GM12878 (cell line): ENCODE measurements at regions not wholly inside any gene's neighbourhood (a gene's known extent, or its start where the extent isn't known, plus 50 kb on each side); places are given as distances from the start of the nearest gene placed in this dataset.

Experiments
- FOS ChIP-seq: IDR thresholded peaks from 3 replicates; pipeline ENCODE4 v1.6.1; 2011; ENCODE audit warnings: borderline replicate concordance; ENCODE audit not compliant: insufficient read length; ENCODE audit errors: extremely low read depth
- HDAC6 ChIP-seq: fragments of 200-600 bp; sonication (generic); IDR thresholded peaks from one replicate; pipeline ENCODE4 v1.8.0; 2017; ENCODE audit warnings: antibody characterized with exemption; ENCODE audit not compliant: unreplicated experiment
- MTA2 ChIP-seq: fragments of 450-650 bp; IDR thresholded peaks from 2 replicates; pipeline ENCODE4 v1.6.1; 2016; ENCODE audit warnings: low read depth, mild to moderate bottlenecking, moderate library complexity
- MYC ChIP-seq: IDR thresholded peaks from 2 replicates; pipeline ENCODE4 v1.6.1; 2011; ENCODE audit warnings: mild to moderate bottlenecking, low read length, moderate library complexity, inconsistent platforms; ENCODE audit not compliant: insufficient read depth, insufficient replicate concordance, insufficient read length, severe bottlenecking
- RFX5 ChIP-seq: IDR thresholded peaks from 2 replicates; pipeline ENCODE4 v1.6.1; 2011; ENCODE audit warnings: low read depth, low read length, improper control_type of control experiment
- TF ChIP-seq, protein P1 (sequence below), 3 experiments: IDR thresholded peaks in 2 of 3; conservative IDR thresholded peaks in 1 of 3; 2 replicates each; pipeline ENCODE4 v1.5.1; 2011; ENCODE audit warnings: low read depth in 3 of 3, low read length in 3 of 3, mild to moderate bottlenecking in 3 of 3, control low read depth in 2 of 3, moderate library complexity in 2 of 3, inconsistent platforms in 1 of 3, mixed read lengths in 1 of 3; ENCODE audit not compliant: control insufficient read depth in 2 of 3, insufficient read depth in 1 of 3; ENCODE audit errors: extremely low read depth in 1 of 3
- TF ChIP-seq, protein P2 (sequence below): fragments of 450-650 bp; IDR thresholded peaks from 2 replicates; pipeline ENCODE4 v1.6.1; 2017; ENCODE audit warnings: borderline replicate concordance
- TF ChIP-seq, protein P3 (sequence below): IDR thresholded peaks from 2 replicates; pipeline ENCODE4 v1.6.1; 2012; ENCODE audit warnings: improper control_type of control experiment, low read depth, low read length; ENCODE audit not compliant: insufficient replicate concordance
- TF ChIP-seq, protein P4 (sequence below): IDR thresholded peaks from 2 replicates; pipeline ENCODE4 v1.6.1; 2011; ENCODE audit warnings: mild to moderate bottlenecking, low read depth, low read length, moderate library complexity; ENCODE audit not compliant: insufficient replicate concordance
- TF ChIP-seq, protein P5 (sequence below): fragments of 150-350 bp; IDR thresholded peaks from 2 replicates; pipeline ENCODE4 v1.6.1; 2014; ENCODE audit warnings: mild to moderate bottlenecking, low read depth, low read length

DNA sequence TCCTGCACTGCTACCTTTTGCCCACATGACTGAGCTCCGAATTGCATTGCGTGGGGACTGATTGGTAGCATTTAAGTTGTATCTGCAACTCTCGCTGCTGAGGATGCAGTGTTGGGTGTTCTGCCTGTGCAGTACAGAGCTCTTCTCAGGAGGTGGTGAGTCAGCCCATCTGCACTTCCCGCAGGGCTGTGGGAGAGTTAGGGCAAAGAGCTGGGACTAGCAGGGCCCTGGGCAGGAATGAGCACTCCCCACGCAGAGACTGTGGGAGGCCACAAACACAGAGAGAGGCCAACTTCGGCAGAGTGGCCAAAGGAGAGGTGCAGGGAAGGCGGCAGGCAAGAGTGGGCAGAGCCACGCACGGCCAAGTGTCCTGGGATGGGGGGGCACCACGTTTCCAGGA lies 244.7 kb downstream of the SIPA1L2 start (continued):
- TF ChIP-seq, protein P1, sequence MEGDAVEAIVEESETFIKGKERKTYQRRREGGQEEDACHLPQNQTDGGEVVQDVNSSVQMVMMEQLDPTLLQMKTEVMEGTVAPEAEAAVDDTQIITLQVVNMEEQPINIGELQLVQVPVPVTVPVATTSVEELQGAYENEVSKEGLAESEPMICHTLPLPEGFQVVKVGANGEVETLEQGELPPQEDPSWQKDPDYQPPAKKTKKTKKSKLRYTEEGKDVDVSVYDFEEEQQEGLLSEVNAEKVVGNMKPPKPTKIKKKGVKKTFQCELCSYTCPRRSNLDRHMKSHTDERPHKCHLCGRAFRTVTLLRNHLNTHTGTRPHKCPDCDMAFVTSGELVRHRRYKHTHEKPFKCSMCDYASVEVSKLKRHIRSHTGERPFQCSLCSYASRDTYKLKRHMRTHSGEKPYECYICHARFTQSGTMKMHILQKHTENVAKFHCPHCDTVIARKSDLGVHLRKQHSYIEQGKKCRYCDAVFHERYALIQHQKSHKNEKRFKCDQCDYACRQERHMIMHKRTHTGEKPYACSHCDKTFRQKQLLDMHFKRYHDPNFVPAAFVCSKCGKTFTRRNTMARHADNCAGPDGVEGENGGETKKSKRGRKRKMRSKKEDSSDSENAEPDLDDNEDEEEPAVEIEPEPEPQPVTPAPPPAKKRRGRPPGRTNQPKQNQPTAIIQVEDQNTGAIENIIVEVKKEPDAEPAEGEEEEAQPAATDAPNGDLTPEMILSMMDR (IDR thresholded peaks at IDR 0.05 in 2 of 3, conservative IDR thresholded peaks at IDR 0.05 in 1 of 3; ENCODE audit: control insufficient read depth in 2 of 3, extremely low read depth in 1 of 3, insufficient read depth in 1 of 3, low read depth in 3 of 3, low read length in 3 of 3), result no peak
- TF ChIP-seq, protein P2, sequence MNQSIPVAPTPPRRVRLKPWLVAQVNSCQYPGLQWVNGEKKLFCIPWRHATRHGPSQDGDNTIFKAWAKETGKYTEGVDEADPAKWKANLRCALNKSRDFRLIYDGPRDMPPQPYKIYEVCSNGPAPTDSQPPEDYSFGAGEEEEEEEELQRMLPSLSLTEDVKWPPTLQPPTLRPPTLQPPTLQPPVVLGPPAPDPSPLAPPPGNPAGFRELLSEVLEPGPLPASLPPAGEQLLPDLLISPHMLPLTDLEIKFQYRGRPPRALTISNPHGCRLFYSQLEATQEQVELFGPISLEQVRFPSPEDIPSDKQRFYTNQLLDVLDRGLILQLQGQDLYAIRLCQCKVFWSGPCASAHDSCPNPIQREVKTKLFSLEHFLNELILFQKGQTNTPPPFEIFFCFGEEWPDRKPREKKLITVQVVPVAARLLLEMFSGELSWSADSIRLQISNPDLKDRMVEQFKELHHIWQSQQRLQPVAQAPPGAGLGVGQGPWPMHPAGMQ, result no peak
- TF ChIP-seq, protein P3, sequence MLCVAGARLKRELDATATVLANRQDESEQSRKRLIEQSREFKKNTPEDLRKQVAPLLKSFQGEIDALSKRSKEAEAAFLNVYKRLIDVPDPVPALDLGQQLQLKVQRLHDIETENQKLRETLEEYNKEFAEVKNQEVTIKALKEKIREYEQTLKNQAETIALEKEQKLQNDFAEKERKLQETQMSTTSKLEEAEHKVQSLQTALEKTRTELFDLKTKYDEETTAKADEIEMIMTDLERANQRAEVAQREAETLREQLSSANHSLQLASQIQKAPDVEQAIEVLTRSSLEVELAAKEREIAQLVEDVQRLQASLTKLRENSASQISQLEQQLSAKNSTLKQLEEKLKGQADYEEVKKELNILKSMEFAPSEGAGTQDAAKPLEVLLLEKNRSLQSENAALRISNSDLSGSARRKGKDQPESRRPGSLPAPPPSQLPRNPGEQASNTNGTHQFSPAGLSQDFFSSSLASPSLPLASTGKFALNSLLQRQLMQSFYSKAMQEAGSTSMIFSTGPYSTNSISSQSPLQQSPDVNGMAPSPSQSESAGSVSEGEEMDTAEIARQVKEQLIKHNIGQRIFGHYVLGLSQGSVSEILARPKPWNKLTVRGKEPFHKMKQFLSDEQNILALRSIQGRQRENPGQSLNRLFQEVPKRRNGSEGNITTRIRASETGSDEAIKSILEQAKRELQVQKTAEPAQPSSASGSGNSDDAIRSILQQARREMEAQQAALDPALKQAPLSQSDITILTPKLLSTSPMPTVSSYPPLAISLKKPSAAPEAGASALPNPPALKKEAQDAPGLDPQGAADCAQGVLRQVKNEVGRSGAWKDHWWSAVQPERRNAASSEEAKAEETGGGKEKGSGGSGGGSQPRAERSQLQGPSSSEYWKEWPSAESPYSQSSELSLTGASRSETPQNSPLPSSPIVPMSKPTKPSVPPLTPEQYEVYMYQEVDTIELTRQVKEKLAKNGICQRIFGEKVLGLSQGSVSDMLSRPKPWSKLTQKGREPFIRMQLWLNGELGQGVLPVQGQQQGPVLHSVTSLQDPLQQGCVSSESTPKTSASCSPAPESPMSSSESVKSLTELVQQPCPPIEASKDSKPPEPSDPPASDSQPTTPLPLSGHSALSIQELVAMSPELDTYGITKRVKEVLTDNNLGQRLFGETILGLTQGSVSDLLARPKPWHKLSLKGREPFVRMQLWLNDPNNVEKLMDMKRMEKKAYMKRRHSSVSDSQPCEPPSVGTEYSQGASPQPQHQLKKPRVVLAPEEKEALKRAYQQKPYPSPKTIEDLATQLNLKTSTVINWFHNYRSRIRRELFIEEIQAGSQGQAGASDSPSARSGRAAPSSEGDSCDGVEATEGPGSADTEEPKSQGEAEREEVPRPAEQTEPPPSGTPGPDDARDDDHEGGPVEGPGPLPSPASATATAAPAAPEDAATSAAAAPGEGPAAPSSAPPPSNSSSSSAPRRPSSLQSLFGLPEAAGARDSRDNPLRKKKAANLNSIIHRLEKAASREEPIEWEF, result no peak
- TF ChIP-seq HDAC6 (no peak), MYC (no peak), RFX5 (no peak), MTA2 (no peak), FOS (no peak)
- TF ChIP-seq, protein P4, sequence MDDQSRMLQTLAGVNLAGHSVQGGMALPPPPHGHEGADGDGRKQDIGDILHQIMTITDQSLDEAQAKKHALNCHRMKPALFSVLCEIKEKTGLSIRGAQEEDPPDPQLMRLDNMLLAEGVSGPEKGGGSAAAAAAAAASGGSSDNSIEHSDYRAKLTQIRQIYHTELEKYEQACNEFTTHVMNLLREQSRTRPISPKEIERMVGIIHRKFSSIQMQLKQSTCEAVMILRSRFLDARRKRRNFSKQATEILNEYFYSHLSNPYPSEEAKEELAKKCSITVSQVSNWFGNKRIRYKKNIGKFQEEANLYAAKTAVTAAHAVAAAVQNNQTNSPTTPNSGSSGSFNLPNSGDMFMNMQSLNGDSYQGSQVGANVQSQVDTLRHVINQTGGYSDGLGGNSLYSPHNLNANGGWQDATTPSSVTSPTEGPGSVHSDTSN, result no peak
- TF ChIP-seq, protein P5, sequence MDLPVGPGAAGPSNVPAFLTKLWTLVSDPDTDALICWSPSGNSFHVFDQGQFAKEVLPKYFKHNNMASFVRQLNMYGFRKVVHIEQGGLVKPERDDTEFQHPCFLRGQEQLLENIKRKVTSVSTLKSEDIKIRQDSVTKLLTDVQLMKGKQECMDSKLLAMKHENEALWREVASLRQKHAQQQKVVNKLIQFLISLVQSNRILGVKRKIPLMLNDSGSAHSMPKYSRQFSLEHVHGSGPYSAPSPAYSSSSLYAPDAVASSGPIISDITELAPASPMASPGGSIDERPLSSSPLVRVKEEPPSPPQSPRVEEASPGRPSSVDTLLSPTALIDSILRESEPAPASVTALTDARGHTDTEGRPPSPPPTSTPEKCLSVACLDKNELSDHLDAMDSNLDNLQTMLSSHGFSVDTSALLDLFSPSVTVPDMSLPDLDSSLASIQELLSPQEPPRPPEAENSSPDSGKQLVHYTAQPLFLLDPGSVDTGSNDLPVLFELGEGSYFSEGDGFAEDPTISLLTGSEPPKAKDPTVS, result no peak
- TF ChIP-seq, all 136 proteins: peak for 0
